GM21717 (cell line): ENCODE measurements at regions not wholly inside any gene's neighbourhood (a gene's known extent, or its start where the extent isn't known, plus 50 kb on each side); places are given as distances from the start of the nearest gene placed in this dataset.

Source experiments
- ATAC-seq: cut with Tn5 transposase; IDR thresholded peaks from one replicate; pipeline ENCODE4 v1.9.1; 2021; ENCODE audit warnings: mild to moderate bottlenecking, moderate library complexity; ENCODE audit not compliant: unreplicated experiment

DNA sequence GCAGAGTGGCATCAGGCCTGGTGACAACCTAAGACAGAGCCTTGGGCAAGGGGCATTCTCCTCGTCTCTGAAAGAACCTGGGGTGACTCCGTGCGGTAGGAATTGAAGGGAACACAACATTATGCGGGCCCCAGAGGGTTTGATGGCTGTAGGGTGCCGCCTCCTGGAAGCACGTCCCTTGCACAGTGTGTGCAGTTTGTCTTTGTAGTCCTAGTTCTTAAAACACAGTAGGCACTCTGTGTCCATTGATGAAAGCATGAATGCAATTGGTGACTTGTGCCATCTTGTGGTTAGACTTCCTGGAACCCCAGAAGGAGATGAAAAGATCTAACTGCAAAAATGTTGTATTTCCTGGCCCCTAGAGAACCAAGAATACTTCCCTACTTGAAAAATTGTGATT, 279.8 kb downstream of the UTP18 start:
- ATAC-seq, result no peak

- no peak for ATAC-seq
Measured at GRCh38 chr17:51541215-51541614, 280.9 kb downstream of the UTP18 start.

GRCh38 chr17:51546114-51546513, 285.8 kb downstream of the UTP18 start:
- ATAC-seq, result no peak

- ATAC-seq, result no peak
Measured at GRCh38 chr17:51548125-51548524, 287.8 kb downstream of the UTP18 start.

- no peak for ATAC-seq
Measured at GRCh38 chr17:51555153-51555552, 294.8 kb downstream of the UTP18 start.

- ATAC-seq, result no peak
Measured at GRCh38 chr17:51559778-51560177, 299.4 kb downstream of the UTP18 start.

GRCh38 chr17:51560398-51560797, 300.1 kb downstream of the UTP18 start:
- ATAC-seq, result no peak

DNA sequence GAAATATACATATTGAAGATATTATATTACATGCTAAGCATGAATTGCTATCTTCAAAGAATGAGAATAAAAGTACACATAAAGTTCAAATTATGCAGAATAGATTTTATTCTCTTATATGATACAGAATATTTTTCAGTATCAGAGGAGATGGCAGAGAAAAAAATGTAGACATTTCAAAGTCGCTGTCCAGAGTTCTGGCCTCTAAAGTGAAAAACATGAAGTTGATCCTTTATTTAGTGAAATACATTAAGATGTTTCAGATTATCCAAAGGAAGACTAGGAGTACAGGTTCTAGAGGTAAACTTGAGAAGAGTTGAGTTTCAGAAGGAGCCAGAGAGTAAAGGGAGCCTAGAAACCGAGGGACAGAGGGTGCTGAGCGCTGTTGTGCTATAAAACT, 303.6 kb downstream of the UTP18 start:
- no peak for ATAC-seq

DNA sequence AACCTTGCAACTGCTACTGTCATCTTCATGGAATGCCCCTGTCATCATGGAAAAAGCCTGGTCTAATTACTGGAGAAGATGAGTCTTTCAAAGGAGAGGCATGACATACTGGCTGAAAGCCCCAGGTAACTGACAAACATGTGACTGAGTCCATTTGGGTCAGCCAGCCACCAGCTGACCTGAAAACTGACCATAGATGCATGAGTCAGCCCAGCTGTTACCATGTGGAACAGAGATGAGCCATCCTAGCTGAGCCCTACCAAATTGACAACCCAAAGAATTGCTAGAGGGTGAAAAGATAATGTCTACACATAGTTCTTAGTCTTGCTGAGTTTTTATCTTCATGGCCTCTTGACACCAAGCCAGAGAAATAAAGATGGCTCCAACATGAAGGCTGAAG, 311.8 kb downstream of the UTP18 start:
- ATAC-seq, result no peak
